ENCODE measurements at regions not wholly inside any gene's neighbourhood (a gene's known extent, or its start where the extent isn't known, plus 50 kb on each side); places are given as distances from the start of the nearest gene placed in this dataset.

DNA sequence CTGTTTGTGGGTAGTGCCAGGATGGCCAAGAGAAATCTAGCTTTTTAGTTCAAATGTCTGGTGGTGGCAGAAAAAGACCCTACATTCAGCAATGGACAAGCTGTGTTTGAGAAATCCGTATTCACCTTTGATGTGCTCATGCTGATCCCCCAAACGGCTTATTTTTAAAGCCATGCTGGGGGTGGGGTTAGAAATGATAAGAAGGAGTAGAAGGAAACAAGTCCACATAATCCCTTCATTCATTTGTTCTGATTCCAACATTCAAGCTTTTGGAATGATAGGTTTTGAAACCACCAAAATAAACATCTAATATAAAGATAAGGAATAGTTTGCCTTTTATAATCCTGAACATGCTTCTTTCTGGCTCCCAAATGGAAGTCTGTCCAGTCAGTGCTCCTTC, 92.0 kb upstream of the DKK2 start:
- TF ChIP-seq, protein P1, sequence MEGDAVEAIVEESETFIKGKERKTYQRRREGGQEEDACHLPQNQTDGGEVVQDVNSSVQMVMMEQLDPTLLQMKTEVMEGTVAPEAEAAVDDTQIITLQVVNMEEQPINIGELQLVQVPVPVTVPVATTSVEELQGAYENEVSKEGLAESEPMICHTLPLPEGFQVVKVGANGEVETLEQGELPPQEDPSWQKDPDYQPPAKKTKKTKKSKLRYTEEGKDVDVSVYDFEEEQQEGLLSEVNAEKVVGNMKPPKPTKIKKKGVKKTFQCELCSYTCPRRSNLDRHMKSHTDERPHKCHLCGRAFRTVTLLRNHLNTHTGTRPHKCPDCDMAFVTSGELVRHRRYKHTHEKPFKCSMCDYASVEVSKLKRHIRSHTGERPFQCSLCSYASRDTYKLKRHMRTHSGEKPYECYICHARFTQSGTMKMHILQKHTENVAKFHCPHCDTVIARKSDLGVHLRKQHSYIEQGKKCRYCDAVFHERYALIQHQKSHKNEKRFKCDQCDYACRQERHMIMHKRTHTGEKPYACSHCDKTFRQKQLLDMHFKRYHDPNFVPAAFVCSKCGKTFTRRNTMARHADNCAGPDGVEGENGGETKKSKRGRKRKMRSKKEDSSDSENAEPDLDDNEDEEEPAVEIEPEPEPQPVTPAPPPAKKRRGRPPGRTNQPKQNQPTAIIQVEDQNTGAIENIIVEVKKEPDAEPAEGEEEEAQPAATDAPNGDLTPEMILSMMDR (IDR thresholded peaks at IDR 0.05) = no peak
- no peak for TF ChIP-seq POLR2A (IDR thresholded peaks at IDR 0.05)
- TF ChIP-seq EP300 (IDR thresholded peaks at IDR 0.05) = no peak
